Activated CD4-positive, alpha-beta T cell treated with anti-CD3 and anti-CD28 coated beads for 36 hours (primary cell): ENCODE measurements at regions not wholly inside any gene's neighbourhood (a gene's known extent, or its start where the extent isn't known, plus 50 kb on each side); places are given as distances from the start of the nearest gene placed in this dataset.

Experiments used
- ATAC-seq: fragments of 200-7000 bp; cut with Tn5 transposase; one replicate; pipeline ENCODE4 v1.10.0; 2021; ENCODE audit warnings: mild to moderate bottlenecking, moderate library complexity
- CTCF ChIA-PET: fragments of 350-600 bp; sonication (Branson Sonifier 250); formaldehyde crosslinking; loops from one replicate; lab custom pipeline; 2021; ENCODE audit warnings: antibody characterized with exemption; lab: Charles Lee
- POLR2A ChIA-PET: fragments of 350-600 bp; sonication (Branson Sonifier 250); formaldehyde crosslinking; loops from one replicate; lab custom pipeline; 2021; ENCODE audit warnings: antibody characterized with exemption, inconsistent platforms; lab: Charles Lee
- DNase-seq: peaks from one replicate; pipeline ENCODE4 v3.0.0-alpha.2; 2020
- H3K27ac Mint-ChIP-seq: one replicate; pipeline ENCODE4 v1.8.0; 2021; ENCODE audit warnings: mixed read lengths
- H3K27me3 Mint-ChIP-seq: one replicate; pipeline ENCODE4 v1.8.0; 2021; ENCODE audit warnings: mixed read lengths
- H3K36me3 Mint-ChIP-seq: one replicate; pipeline ENCODE4 v1.8.0; 2021; ENCODE audit warnings: low read depth, mixed read lengths
- H3K4me1 Mint-ChIP-seq: one replicate; pipeline ENCODE4 v1.8.0; 2021; ENCODE audit warnings: mixed read lengths
- H3K4me3 Mint-ChIP-seq: one replicate; pipeline ENCODE4 v1.8.0; 2021; ENCODE audit warnings: mild to moderate bottlenecking, moderate library complexity, mixed read lengths
- H3K9me3 Mint-ChIP-seq: one replicate; pipeline ENCODE4 v1.8.0; 2021; ENCODE audit warnings: low read depth, mixed read lengths
- intact Hi-C, 2 experiments: fragments of 100-400 bp; cut with DNase I in 1 of 2; cut with micrococcal nuclease in 1 of 2; formaldehyde crosslinking; loops; one replicate each; pipeline versions ENCODE4 v1.14.2 to v1.15.1; 2022 to 2024; cut with DNase I, micrococcal nuclease

DNA sequence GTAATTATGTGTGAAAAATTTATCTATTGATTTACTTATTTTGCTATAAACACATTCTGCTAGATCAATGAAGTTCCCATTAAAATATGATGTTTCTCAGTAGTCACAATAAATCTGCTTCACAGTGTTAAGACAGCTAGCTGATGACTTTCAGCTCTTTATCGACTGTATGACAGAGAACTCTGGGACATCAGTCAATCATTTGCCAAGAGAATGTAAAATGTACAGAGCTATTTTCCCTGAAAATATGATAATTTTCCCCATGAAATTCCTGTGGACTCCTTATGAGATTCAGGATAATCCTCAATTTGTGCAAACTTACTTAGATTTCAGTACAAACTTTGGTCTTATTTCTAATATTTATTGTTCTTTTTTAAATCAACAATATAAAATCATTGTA is 430.5 kb downstream of the SLITRK6 start:
- no peaks in the 10 kb centered on the region for H3K4me1 Mint-ChIP-seq
- intact Hi-C loops, result no loop called here
- no peak overlapping the region for H3K27ac Mint-ChIP-seq
- DNase-seq (no peak), ATAC-seq (no peak)
- no peaks in the 10 kb centered on the region for H3K36me3 Mint-ChIP-seq
- ChIA-PET POLR2A (no interaction called here), CTCF (no interaction called here)
- H3K27me3 Mint-ChIP-seq, result no peaks in the 10 kb centered on the region
- no peak overlapping the region for H3K4me3 Mint-ChIP-seq
- H3K9me3 Mint-ChIP-seq, result no peaks in the 10 kb centered on the region

GRCh38 chr13:85367887-85368286 is 431.3 kb downstream of the SLITRK6 start:
- H3K27ac Mint-ChIP-seq, result no peak overlapping the region
- ATAC-seq, result no peak
- no peaks in the 10 kb centered on the region for H3K27me3 Mint-ChIP-seq
- CTCF ChIA-PET, result no interaction called here
- no peak for DNase-seq
- no peaks in the 10 kb centered on the region for H3K36me3 Mint-ChIP-seq
- no peaks in the 10 kb centered on the region for H3K4me1 Mint-ChIP-seq
- intact Hi-C loops, result no loop called here
- no peak overlapping the region for H3K4me3 Mint-ChIP-seq
- POLR2A ChIA-PET, result no interaction called here
- H3K9me3 Mint-ChIP-seq, result no peaks in the 10 kb centered on the region

- POLR2A ChIA-PET, result no interaction called here
- H3K27ac Mint-ChIP-seq, result no peak overlapping the region
- DNase-seq, result no peak
- ATAC-seq, result no peak
- intact Hi-C loops, result no loop called here
- no peaks in the 10 kb centered on the region for H3K27me3 Mint-ChIP-seq
- H3K4me1 Mint-ChIP-seq, result no peaks in the 10 kb centered on the region
- CTCF ChIA-PET, result no interaction called here
- no peaks in the 10 kb centered on the region for H3K36me3 Mint-ChIP-seq
- H3K4me3 Mint-ChIP-seq, result no peak overlapping the region
- no peaks in the 10 kb centered on the region for H3K9me3 Mint-ChIP-seq
These were observed 432.3 kb downstream of the SLITRK6 start for GRCh38 chr13:85366759-85367417.

- ChIA-PET POLR2A (no interaction called here), CTCF (no interaction called here)
- H3K4me3 Mint-ChIP-seq, result no peak overlapping the region
- ATAC-seq (no peak), DNase-seq (no peak)
- intact Hi-C loops, result no loop called here
- H3K36me3 Mint-ChIP-seq, result no peaks in the 10 kb centered on the region
- H3K9me3 Mint-ChIP-seq, result no peaks in the 10 kb centered on the region
- no peak overlapping the region for H3K27ac Mint-ChIP-seq
- H3K27me3 Mint-ChIP-seq, result no peaks in the 10 kb centered on the region
- no peaks in the 10 kb centered on the region for H3K4me1 Mint-ChIP-seq
These were observed 435.7 kb downstream of the SLITRK6 start for GRCh38 chr13:85363504-85363903.

GRCh38 chr13:85362980-85363379 is 436.2 kb downstream of the SLITRK6 start:
- ChIA-PET CTCF (no interaction called here), POLR2A (no interaction called here)
- H3K4me3 Mint-ChIP-seq, result no peak overlapping the region
- H3K4me1 Mint-ChIP-seq, result no peaks in the 10 kb centered on the region
- DNase-seq (no peak), ATAC-seq (no peak)
- intact Hi-C loops, result no loop called here
- no peaks in the 10 kb centered on the region for H3K36me3 Mint-ChIP-seq
- H3K9me3 Mint-ChIP-seq, result no peaks in the 10 kb centered on the region
- no peaks in the 10 kb centered on the region for H3K27me3 Mint-ChIP-seq
- no peak overlapping the region for H3K27ac Mint-ChIP-seq

GRCh38 chr13:85347251-85347650 is 452.0 kb downstream of the SLITRK6 start:
- no peak for DNase-seq
- ChIA-PET CTCF (no interaction called here), POLR2A (no interaction called here)
- Mint-ChIP-seq H3K36me3 (no peaks in the 10 kb centered on the region), H3K27me3 (no peaks in the 10 kb centered on the region), H3K9me3 (peaks cover 5% of the 10 kb centered on the region), H3K4me1 (no peaks in the 10 kb centered on the region), H3K4me3 (no peak overlapping the region), H3K27ac (no peak overlapping the region)
- no peak for ATAC-seq
- intact Hi-C loops, result no loop called here

- DNase-seq (no peak), ATAC-seq (no peak)
- Mint-ChIP-seq H3K27ac (no peak overlapping the region), H3K27me3 (no peaks in the 10 kb centered on the region), H3K4me1 (no peaks in the 10 kb centered on the region), H3K36me3 (no peaks in the 10 kb centered on the region), H3K4me3 (no peak overlapping the region), H3K9me3 (peaks cover 2% of the 10 kb centered on the region)
- ChIA-PET CTCF (no interaction called here), POLR2A (no interaction called here)
- intact Hi-C loops, result no loop called here
These were observed 465.0 kb downstream of the SLITRK6 start for GRCh38 chr13:85334187-85334586.

DNA sequence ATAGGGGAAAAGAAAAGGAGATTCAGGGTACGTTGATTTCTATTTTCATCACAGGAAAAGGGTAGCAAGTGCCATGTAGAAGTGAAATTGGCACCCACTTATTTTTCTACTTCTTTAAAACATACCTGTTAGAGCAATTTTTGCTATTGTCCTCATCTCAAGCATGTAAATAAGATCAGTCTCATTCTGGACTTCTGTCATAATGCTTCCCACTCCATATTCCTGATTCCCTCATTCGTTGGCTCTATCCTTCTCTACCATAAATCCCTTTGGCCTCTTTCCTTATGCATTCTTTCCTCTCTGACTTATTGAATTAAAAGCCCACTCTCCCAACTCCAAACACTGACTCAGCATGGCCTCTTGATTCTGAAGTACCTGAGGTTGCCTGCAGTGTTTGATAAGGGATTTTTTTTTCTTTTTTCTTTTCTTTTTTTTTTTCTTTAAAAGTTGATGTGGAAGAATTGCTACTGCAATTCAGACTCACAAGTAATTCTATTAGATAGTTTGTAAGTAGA is 465.7 kb downstream of the SLITRK6 start:
- ChIA-PET POLR2A (no interaction called here), CTCF (no interaction called here)
- Mint-ChIP-seq H3K9me3 (peaks cover 2% of the 10 kb centered on the region), H3K4me3 (no peak overlapping the region), H3K27me3 (no peaks in the 10 kb centered on the region), H3K27ac (no peak overlapping the region), H3K4me1 (no peaks in the 10 kb centered on the region), H3K36me3 (no peaks in the 10 kb centered on the region)
- intact Hi-C loops, result no loop called here
- ATAC-seq (no peak), DNase-seq (no peak)

GRCh38 chr13:85332615-85333014 is 466.6 kb downstream of the SLITRK6 start:
- ATAC-seq (no peak), DNase-seq (no peak)
- no peaks in the 10 kb centered on the region for H3K4me1 Mint-ChIP-seq
- H3K4me3 Mint-ChIP-seq, result no peak overlapping the region
- ChIA-PET POLR2A (no interaction called here), CTCF (interaction anchor here (1.5 kb wide), 1 partner anchor 16 kb away, joined by 3 read pairs; no protein-coding TSS in a partner anchor)
- H3K27me3 Mint-ChIP-seq, result no peaks in the 10 kb centered on the region
- no peak overlapping the region for H3K27ac Mint-ChIP-seq
- H3K36me3 Mint-ChIP-seq, result no peaks in the 10 kb centered on the region
- peaks cover 2% of the 10 kb centered on the region for H3K9me3 Mint-ChIP-seq
- intact Hi-C loops, result no loop called here

- POLR2A ChIA-PET, result no interaction called here
- intact Hi-C loops, result no loop called here
- Mint-ChIP-seq H3K9me3 (no peaks in the 10 kb centered on the region), H3K27me3 (no peaks in the 10 kb centered on the region), H3K36me3 (no peaks in the 10 kb centered on the region), H3K4me1 (no peaks in the 10 kb centered on the region), H3K4me3 (no peak overlapping the region), H3K27ac (no peak overlapping the region)
- no peak for ATAC-seq
- CTCF ChIA-PET, result no interaction called here
- DNase-seq, result no peak
These were observed 477.5 kb downstream of the SLITRK6 start for GRCh38 chr13:85321734-85322133.

DNA sequence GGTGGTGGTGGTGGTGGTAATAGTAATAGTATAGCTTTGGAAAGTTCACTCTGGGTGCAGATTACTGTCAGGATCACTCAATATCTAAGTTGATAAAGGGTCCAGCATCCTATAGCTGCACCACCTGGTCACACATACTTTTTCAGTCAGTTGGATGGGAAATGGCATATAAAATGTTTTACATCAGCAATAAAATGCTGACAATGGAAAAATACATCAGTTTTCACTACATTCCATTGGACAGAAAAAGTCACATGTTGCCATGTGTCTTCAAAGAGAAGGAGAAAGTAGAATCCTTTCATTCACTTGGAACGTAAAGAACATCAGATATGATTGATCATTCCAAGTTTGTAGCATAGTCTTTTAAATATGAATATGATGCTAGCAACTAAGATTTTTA is 481.4 kb downstream of the SLITRK6 start:
- ChIA-PET POLR2A (no interaction called here), CTCF (interaction anchor here (1.2 kb wide), 1 partner anchor 12 kb away, joined by 3 read pairs; no protein-coding TSS in a partner anchor)
- DNase-seq (no peak), ATAC-seq (no peak)
- intact Hi-C loops, result no loop called here
- no peaks in the 10 kb centered on the region for H3K36me3 Mint-ChIP-seq
- H3K4me3 Mint-ChIP-seq, result no peak overlapping the region
- H3K27ac Mint-ChIP-seq, result no peak overlapping the region
- no peaks in the 10 kb centered on the region for H3K9me3 Mint-ChIP-seq
- no peaks in the 10 kb centered on the region for H3K4me1 Mint-ChIP-seq
- H3K27me3 Mint-ChIP-seq, result no peaks in the 10 kb centered on the region

- no peak overlapping the region for H3K27ac Mint-ChIP-seq
- ChIA-PET POLR2A (no interaction called here), CTCF (interaction anchor here (0.6 to 1.2 kb wide), 3 partner anchors 14 to 206 kb away, joined by 3 read pairs; no protein-coding TSS in a partner anchor)
- no peaks in the 10 kb centered on the region for H3K4me1 Mint-ChIP-seq
- H3K9me3 Mint-ChIP-seq, result no peaks in the 10 kb centered on the region
- H3K36me3 Mint-ChIP-seq, result no peaks in the 10 kb centered on the region
- intact Hi-C loops, result no loop called here
- H3K27me3 Mint-ChIP-seq, result no peaks in the 10 kb centered on the region
- DNase-seq (no peak), ATAC-seq (no peak)
- H3K4me3 Mint-ChIP-seq, result no peak overlapping the region
These were observed 482.7 kb downstream of the SLITRK6 start for GRCh38 chr13:85316506-85317025.
